ENCODE measurements at regions not wholly inside any gene's neighbourhood (a gene's known extent, or its start where the extent isn't known, plus 50 kb on each side); places are given as distances from the start of the nearest gene placed in this dataset.
A peak's percentile ranks its signal among the peaks of the same experiment; 100 is the strongest.
"Not testable (repeated sequence)": the region's sequence is repeated elsewhere in the genome, so short reads cannot be mapped to it uniquely, and the experiment has no call there.

- DNase-seq (ENCODE audit: low spot score): peak; percentile 87
Observed at GRCh38 chr20:48012401-48012974, 227.2 kb upstream of the SULF2 start.

GRCh38 chr20:48011025-48011424 lies 225.7 kb upstream of the SULF2 start:
- no peak for DNase-seq (ENCODE audit: low spot score)

- DNase-seq (ENCODE audit: low spot score): no peak
Observed at GRCh38 chr20:48010623-48011022, 225.3 kb upstream of the SULF2 start.

GRCh38 chr20:48008850-48009515 lies 223.7 kb upstream of the SULF2 start:
- DNase-seq (ENCODE audit: low spot score): peak; percentile 39

GRCh38 chr20:48007351-48007750 lies 222.1 kb upstream of the SULF2 start:
- DNase-seq (ENCODE audit: low spot score): no peak

- DNase-seq (ENCODE audit: low spot score): peak; percentile 42
Observed at GRCh38 chr20:48006036-48006833, 221.0 kb upstream of the SULF2 start.

- DNase-seq (ENCODE audit: low spot score): no peak
Observed at GRCh38 chr20:48003021-48003420, 217.7 kb upstream of the SULF2 start.

GRCh38 chr20:48002517-48002970 lies 217.3 kb upstream of the SULF2 start:
- DNase-seq (ENCODE audit: low spot score): peak; percentile 50

GRCh38 chr20:47999166-47999565 lies 213.9 kb upstream of the SULF2 start:
- DNase-seq (ENCODE audit: low spot score): peak; percentile 20

- peak; percentile 12 for DNase-seq (ENCODE audit: low spot score)
Observed at GRCh38 chr20:47998736-47999135, 213.5 kb upstream of the SULF2 start.

- DNase-seq (ENCODE audit: low spot score): no peak
Observed at GRCh38 chr20:47995661-47996060, 210.4 kb upstream of the SULF2 start.

- DNase-seq (ENCODE audit: low spot score): no peak
Observed at GRCh38 chr20:47993817-47994216, 208.5 kb upstream of the SULF2 start.

GRCh38 chr20:47993035-47993755 lies 207.9 kb upstream of the SULF2 start:
- DNase-seq (ENCODE audit: low spot score): no peak

- no peak for DNase-seq (ENCODE audit: low spot score)
Observed at GRCh38 chr20:47991875-47992488, 206.7 kb upstream of the SULF2 start.

- no peak for DNase-seq (ENCODE audit: low spot score)
Observed at GRCh38 chr20:47990507-47991150, 205.3 kb upstream of the SULF2 start.

GRCh38 chr20:47989957-47990356 lies 204.7 kb upstream of the SULF2 start:
- peak; percentile 30 for DNase-seq (ENCODE audit: low spot score)

- DNase-seq (ENCODE audit: low spot score): no peak
Observed at GRCh38 chr20:47988676-47989075, 203.4 kb upstream of the SULF2 start.

- DNase-seq (ENCODE audit: low spot score): peak; percentile 70
Observed at GRCh38 chr20:47985092-47985850, 200.0 kb upstream of the SULF2 start.

GRCh38 chr20:47984437-47984836 lies 199.2 kb upstream of the SULF2 start:
- DNase-seq (ENCODE audit: low spot score): no peak

- not testable (repeated sequence) for DNase-seq (ENCODE audit: low spot score)
Observed at GRCh38 chr20:47983642-47984041, 198.4 kb upstream of the SULF2 start.
